Esophagus muscularis mucosa (tissue), 3 donors: ENCODE measurements at regions not wholly inside any gene's neighbourhood (a gene's known extent, or its start where the extent isn't known, plus 50 kb on each side); places are given as distances from the start of the nearest gene placed in this dataset.

Experiments
- CTCF ChIP-seq, 3 experiments: fragments of 200-600 bp in 2 of 3; fragments of 450-650 bp in 1 of 3; sonication (generic) in 2 of 3; IDR thresholded peaks; one replicate each; pipeline ENCODE4 v1.5.1; 2017 to 2019; ENCODE audit warnings: antibody characterized with exemption in 3 of 3, mild to moderate bottlenecking in 2 of 3, moderate library complexity in 1 of 3
- POLR2A ChIP-seq: fragments of 450-650 bp; IDR thresholded peaks from one replicate; pipeline ENCODE4 v1.6.1; 2017; ENCODE audit warnings: antibody characterized with exemption, moderate library complexity, mild to moderate bottlenecking, low read depth
- POLR2AphosphoS5 ChIP-seq, 2 donors: sonication (generic); formaldehyde crosslinking; IDR thresholded peaks; one replicate each; pipeline ENCODE4 v1.6.1; 2017; ENCODE audit warnings: antibody characterized with exemption in 2 of 2

GRCh38 chr7:106723398-106723797 is 62.4 kb upstream of the CCDC71L start:
- TF ChIP-seq POLR2A (no peak), CTCF (IDR thresholded peaks at IDR 0.05) (no peak), POLR2AphosphoS5 (IDR thresholded peaks at IDR 0.05) (no peak)
